ENCODE measurements at regions not wholly inside any gene's neighbourhood (a gene's known extent, or its start where the extent isn't known, plus 50 kb on each side); places are given as distances from the start of the nearest gene placed in this dataset.
"Not testable (repeated sequence)": the region's sequence is repeated elsewhere in the genome, so short reads cannot be mapped to it uniquely, and the experiment has no call there.

GRCh38 chr2:7634409-7634808 is 717.2 kb downstream of the RNF144A start:
- no peak for DNase-seq (ENCODE audit: low spot score)

- DNase-seq (ENCODE audit: low spot score): no peak
These were observed 722.3 kb downstream of the RNF144A start for GRCh38 chr2:7639476-7639875.

- DNase-seq (ENCODE audit: low spot score): not testable (repeated sequence)
These were observed 724.1 kb downstream of the RNF144A start for GRCh38 chr2:7641272-7641671.

GRCh38 chr2:7646024-7646423 is 728.8 kb downstream of the RNF144A start:
- no peak for DNase-seq (ENCODE audit: low spot score)

- DNase-seq (ENCODE audit: low spot score): no peak
These were observed 729.4 kb downstream of the RNF144A start for GRCh38 chr2:7646661-7647060.

- DNase-seq (ENCODE audit: low spot score): no peak
These were observed 731.1 kb downstream of the RNF144A start for GRCh38 chr2:7648221-7648795.

GRCh38 chr2:7649461-7650228 is 732.4 kb downstream of the RNF144A start:
- no peak for DNase-seq (ENCODE audit: low spot score)

GRCh38 chr2:7653617-7654016 is 736.4 kb downstream of the RNF144A start:
- DNase-seq (ENCODE audit: low spot score): no peak

GRCh38 chr2:7655629-7656028 is 738.4 kb downstream of the RNF144A start:
- DNase-seq (ENCODE audit: low spot score): no peak

GRCh38 chr2:7657526-7657925 is 740.3 kb downstream of the RNF144A start:
- not testable (repeated sequence) for DNase-seq (ENCODE audit: low spot score)

- DNase-seq (ENCODE audit: low spot score): no peak
These were observed 741.3 kb downstream of the RNF144A start for GRCh38 chr2:7658486-7658885.

- DNase-seq (ENCODE audit: low spot score): no peak
These were observed 743.6 kb downstream of the RNF144A start for GRCh38 chr2:7660816-7661215.

GRCh38 chr2:7661502-7661901 is 744.3 kb downstream of the RNF144A start:
- no peak for DNase-seq (ENCODE audit: low spot score)

GRCh38 chr2:7665880-7666279 is 748.7 kb downstream of the RNF144A start:
- no peak for DNase-seq (ENCODE audit: low spot score)

- DNase-seq (ENCODE audit: low spot score): no peak
These were observed 749.5 kb downstream of the RNF144A start for GRCh38 chr2:7666596-7667259.

GRCh38 chr2:7667260-7667757 is 750.1 kb downstream of the RNF144A start:
- DNase-seq (ENCODE audit: low spot score): no peak

- no peak for DNase-seq (ENCODE audit: low spot score)
These were observed 753.9 kb downstream of the RNF144A start for GRCh38 chr2:7670905-7671641.

- DNase-seq (ENCODE audit: low spot score): no peak
These were observed 754.9 kb downstream of the RNF144A start for GRCh38 chr2:7672027-7672684.

GRCh38 chr2:7672685-7673071 is 755.5 kb downstream of the RNF144A start:
- DNase-seq (ENCODE audit: low spot score): no peak

GRCh38 chr2:7673101-7673500 is 755.9 kb downstream of the RNF144A start:
- no peak for DNase-seq (ENCODE audit: low spot score)

- no peak for DNase-seq (ENCODE audit: low spot score)
These were observed 756.6 kb downstream of the RNF144A start for GRCh38 chr2:7673853-7674252.

- DNase-seq (ENCODE audit: low spot score): no peak
These were observed 757.4 kb downstream of the RNF144A start for GRCh38 chr2:7674606-7675005.

Measured in putamen (tissue), 1 donor.